Neuronal stem cell (in vitro differentiated cells): ENCODE measurements at regions not wholly inside any gene's neighbourhood (a gene's known extent, or its start where the extent isn't known, plus 50 kb on each side); places are given as distances from the start of the nearest gene placed in this dataset.

ENCODE experiments used
- DNase-seq: peaks from one replicate; pipeline ENCODE4 v3.0.0-alpha.2; 2013; ENCODE audit warnings: low spot score
- H2AFZ ChIP-seq: one replicate; pipeline ENCODE4 v1.6.1; 2013; ENCODE audit warnings: mild to moderate bottlenecking, low read length, inconsistent platforms
- H2AK5ac ChIP-seq: 2 replicates; pipeline ENCODE4 v1.6.1; 2013; ENCODE audit warnings: low read depth, mild to moderate bottlenecking, inconsistent platforms, low read length, moderate library complexity, mixed read lengths
- H2BK120ac ChIP-seq: 2 replicates; pipeline ENCODE4 v1.6.1; 2013; ENCODE audit warnings: low read depth, mild to moderate bottlenecking, inconsistent platforms, low read length, moderate library complexity, mixed read lengths
- H2BK12ac ChIP-seq: one replicate; pipeline ENCODE4 v1.6.1; 2013; ENCODE audit warnings: low read length, inconsistent platforms
- H2BK15ac ChIP-seq: 2 replicates; pipeline ENCODE4 v1.6.1; 2013; ENCODE audit warnings: mild to moderate bottlenecking, low read length, inconsistent platforms, mixed read lengths
- H2BK5ac ChIP-seq: one replicate; pipeline ENCODE4 v1.6.1; 2013; ENCODE audit warnings: inconsistent platforms, mild to moderate bottlenecking, low read length, moderate library complexity
- H3K14ac ChIP-seq: one replicate; pipeline ENCODE4 v1.6.1; 2013; ENCODE audit warnings: low read length, inconsistent platforms
- H3K18ac ChIP-seq: 2 replicates; pipeline ENCODE4 v1.6.1; 2013; ENCODE audit warnings: low read length, inconsistent platforms
- H3K23ac ChIP-seq: 2 replicates; pipeline ENCODE4 v1.6.1; 2013; ENCODE audit warnings: low read depth, mild to moderate bottlenecking, mixed read lengths, low read length, inconsistent platforms; ENCODE audit not compliant: poor library complexity
- H3K27ac ChIP-seq: replicated peaks from 3 replicates; pipeline ENCODE4 v1.5.1; 2013; ENCODE audit warnings: low read length, inconsistent platforms
- H3K27me3 ChIP-seq, 3 experiments: 2 replicates each; pipeline ENCODE4 v1.6.1; 2013; ENCODE audit warnings: low read length in 3 of 3, mild to moderate bottlenecking in 2 of 3, inconsistent platforms in 1 of 3, low read depth in 1 of 3, mixed read lengths in 1 of 3, moderate library complexity in 1 of 3; ENCODE audit not compliant: control insufficient read depth in 3 of 3, insufficient read depth in 3 of 3
- H3K36me3 ChIP-seq, 2 donors: replicated peaks in 1 of 2; 2 replicates each; pipeline ENCODE4 v1.6.1; 2013; ENCODE audit warnings: low read length in 2 of 2; ENCODE audit not compliant: control insufficient read depth in 2 of 2, insufficient read depth in 2 of 2
- H3K4ac ChIP-seq: 2 replicates; pipeline ENCODE4 v1.6.1; 2013; ENCODE audit warnings: inconsistent platforms, mild to moderate bottlenecking, low read length, moderate library complexity
- H3K4me1 ChIP-seq, 2 donors: 1 replicate in 1 of 2; 2 replicates in 1 of 2; pipeline ENCODE4 v1.6.1; 2013; ENCODE audit warnings: low read length in 2 of 2, low read depth in 1 of 2; ENCODE audit not compliant: control insufficient read depth in 2 of 2, insufficient read depth in 1 of 2
- H3K4me2 ChIP-seq: one replicate; pipeline ENCODE4 v1.6.1; 2013; ENCODE audit warnings: mild to moderate bottlenecking, low read length, inconsistent platforms; ENCODE audit not compliant: insufficient read depth, poor library complexity, severe bottlenecking
- H3K4me3 ChIP-seq, 2 donors: 2 replicates each; pipeline ENCODE4 v1.5.1; 2013; ENCODE audit warnings: low read length in 2 of 2, mild to moderate bottlenecking in 2 of 2, inconsistent platforms in 1 of 2, moderate library complexity in 1 of 2
- H3K79me1 ChIP-seq: one replicate; pipeline ENCODE4 v1.6.1; 2013; ENCODE audit warnings: low read depth, mild to moderate bottlenecking, inconsistent platforms, low read length, moderate library complexity
- H3K9ac ChIP-seq: one replicate; pipeline ENCODE4 v1.6.1; 2013; ENCODE audit warnings: mild to moderate bottlenecking, low read depth, low read length, inconsistent platforms; ENCODE audit not compliant: poor library complexity
- H3K9me3 ChIP-seq, 2 donors: replicated peaks in 1 of 2; 2 replicates each; pipeline versions ENCODE3 to v1.6.1; 2013; ENCODE audit warnings: low read length in 2 of 2, mild to moderate bottlenecking in 2 of 2, inconsistent platforms in 1 of 2, low read depth in 1 of 2, mixed read lengths in 1 of 2, moderate library complexity in 1 of 2; ENCODE audit not compliant: control insufficient read depth in 2 of 2, insufficient read depth in 1 of 2
- H4K8ac ChIP-seq: one replicate; pipeline ENCODE4 v1.6.1; 2013; ENCODE audit warnings: low read depth, mild to moderate bottlenecking, inconsistent platforms, low read length, moderate library complexity
- H4K91ac ChIP-seq: one replicate; pipeline ENCODE4 v1.6.1; 2013; ENCODE audit warnings: low read length, low read depth, mild to moderate bottlenecking, inconsistent platforms; ENCODE audit not compliant: poor library complexity
- WGBS, 2 donors: extraction: QIAGEN DNeasy Blood & Tissue Kit; methylation state at CpG; one replicate each; pipeline ENCODE4 v1.1.7; 2013; ENCODE audit warnings: missing lambda C conversion rate in 2 of 2, mixed read lengths in 1 of 2; ENCODE audit not compliant: insufficient read length in 2 of 2, insufficient replicate concordance in 1 of 2; ENCODE audit errors: extremely low coverage in 2 of 2; 5-methylcytosine and 5-hydroxymethylcytosine counted together

DNA sequence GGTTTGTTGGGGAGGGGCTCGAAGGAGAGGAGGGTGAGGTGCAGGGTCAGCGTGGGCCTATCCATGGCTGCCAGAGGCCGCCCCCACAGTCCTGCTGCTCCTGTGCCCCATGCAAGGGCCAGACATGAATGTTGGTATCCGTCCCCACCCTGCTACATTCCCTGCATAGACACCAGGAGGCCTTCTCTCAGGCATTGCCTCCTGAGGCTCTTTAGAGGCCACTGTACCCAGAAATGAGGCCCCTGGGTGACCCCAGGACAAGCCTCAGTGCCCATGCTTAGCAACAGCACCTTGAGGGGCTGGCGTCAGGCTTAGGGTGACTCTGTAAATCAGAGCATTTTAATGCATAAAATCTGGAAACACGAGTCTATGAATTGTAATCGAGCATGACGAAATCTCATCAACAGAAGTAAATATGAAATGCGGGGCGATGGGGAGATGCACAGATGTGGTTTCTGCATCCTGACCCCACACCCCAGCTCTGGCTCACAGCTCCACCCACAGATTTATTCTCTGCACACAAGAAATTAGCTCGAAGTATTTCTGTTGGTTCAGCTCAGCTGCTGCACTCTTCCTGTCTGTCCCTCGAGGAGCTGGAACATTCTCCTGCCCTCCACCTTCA is 124.0 kb upstream of the CSF3R start:
- H4K8ac ChIP-seq = no peak overlapping the region
- H3K4me3 ChIP-seq = no peak overlapping the region
- H3K4me2 ChIP-seq = no peak overlapping the region
- no peak overlapping the region for H2BK120ac ChIP-seq
- no peak overlapping the region for H2BK15ac ChIP-seq
- no peak overlapping the region for H3K27ac ChIP-seq
- H2AFZ ChIP-seq = no peak overlapping the region
- no peak overlapping the region for H2BK5ac ChIP-seq
- peaks cover 0 to 6% of the 10 kb centered on the region in 2 donors for H3K4me1 ChIP-seq
- no CpG with 5 or more reads among the region's 12 CpGs for WGBS, 2 donors
- no peak overlapping the region for H3K9ac ChIP-seq
- H4K91ac ChIP-seq = no peak overlapping the region
- H3K9me3 ChIP-seq = no peaks in the 10 kb centered on the region
- H3K4ac ChIP-seq = no peak overlapping the region
- no peak overlapping the region for H2AK5ac ChIP-seq
- H3K14ac ChIP-seq = no peak overlapping the region
- peaks cover 0 to 4% (median 0%) of the 10 kb centered on the region in 3 experiments for H3K27me3 ChIP-seq
- no peak overlapping the region for H2BK12ac ChIP-seq
- no peak overlapping the region for H3K23ac ChIP-seq
- no peak overlapping the region for H3K18ac ChIP-seq
- no peaks in the 10 kb centered on the region for H3K79me1 ChIP-seq
- no peaks in the 10 kb centered on the region for H3K36me3 ChIP-seq
- DNase-seq = no peak

DNA sequence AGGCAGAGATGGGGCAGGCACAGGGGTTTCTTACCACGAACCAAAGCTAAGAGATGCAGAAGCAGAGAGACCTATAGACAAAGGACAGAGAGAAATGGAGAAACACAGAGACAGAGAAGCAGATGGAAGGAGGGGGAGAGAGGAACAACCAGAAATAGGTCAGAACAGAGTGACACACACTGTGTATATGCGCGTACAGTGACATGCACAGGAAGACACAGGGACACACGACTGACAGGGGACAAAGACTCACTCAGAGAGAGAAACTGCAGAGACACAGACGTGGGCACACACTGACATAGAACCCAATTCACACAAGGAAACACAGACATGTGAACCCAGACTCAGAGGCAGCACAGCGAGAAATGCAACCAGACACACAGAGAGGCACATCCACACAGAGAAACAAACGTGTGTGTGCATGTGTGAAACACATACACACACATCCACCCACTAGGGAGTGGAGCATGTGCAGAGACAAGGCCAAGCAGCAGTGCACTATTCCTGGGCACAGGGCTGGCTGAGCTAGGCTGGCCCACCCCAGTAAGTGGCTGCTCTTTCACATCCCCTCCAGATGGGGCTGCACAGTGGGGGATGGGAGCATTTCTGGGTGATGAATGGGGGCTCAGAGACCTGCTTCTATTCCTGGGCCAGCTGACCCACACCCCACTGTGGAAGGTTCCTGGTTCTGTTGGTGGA is 123.4 kb upstream of the CSF3R start:
- Histone ChIP-seq H3K4ac (no peak overlapping the region), H3K18ac (no peak overlapping the region), H2BK15ac (no peak overlapping the region), H4K8ac (no peak overlapping the region), H3K4me2 (no peak overlapping the region), H3K4me1 (peaks cover 0 to 6% of the 10 kb centered on the region in 2 donors), H3K9ac (no peak overlapping the region), H2BK120ac (no peak overlapping the region), H3K9me3 (no peaks in the 10 kb centered on the region), H3K4me3 (peak overlapping the region in 1 of 2 donors; percentile 19), H3K14ac (no peak overlapping the region), H2BK12ac (no peak overlapping the region), H3K27me3 (peaks cover 0 to 4% (median 0%) of the 10 kb centered on the region in 3 experiments), H2AK5ac (no peak overlapping the region), H2AFZ (no peak overlapping the region), H3K23ac (no peak overlapping the region), H3K27ac (no peak overlapping the region), H3K79me1 (no peaks in the 10 kb centered on the region), H3K36me3 (no peaks in the 10 kb centered on the region), H4K91ac (no peak overlapping the region), H2BK5ac (no peak overlapping the region)
- no peak for DNase-seq
- WGBS, 2 donors = no CpG with 5 or more reads among the region's 7 CpGs

DNA sequence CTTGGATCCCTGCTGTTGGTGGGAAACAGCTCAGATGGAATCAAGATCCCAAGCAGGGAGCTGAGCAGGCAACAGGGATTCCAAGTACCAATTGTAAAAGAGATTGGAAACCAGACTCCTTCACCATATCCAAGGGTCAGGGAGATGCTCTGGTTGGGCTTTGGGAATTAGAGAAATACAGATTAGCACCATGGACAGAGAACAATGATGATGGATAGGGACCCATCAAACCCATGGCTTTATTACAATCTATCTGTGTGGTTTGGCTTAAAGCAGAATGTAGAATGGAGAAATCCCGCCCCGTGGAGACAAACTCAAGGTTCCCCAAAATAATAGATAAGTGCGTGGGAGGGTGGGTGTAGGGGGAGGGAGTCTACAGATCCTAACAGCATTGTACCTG is 120.7 kb upstream of the CSF3R start:
- H3K23ac ChIP-seq = no peak overlapping the region
- WGBS, 2 donors = no CpG with 5 or more reads among the region's 3 CpGs
- H2BK12ac ChIP-seq = no peak overlapping the region
- DNase-seq = no peak
- no peak overlapping the region for H3K4me3 ChIP-seq
- no peak overlapping the region for H2BK5ac ChIP-seq
- H3K27ac ChIP-seq = no peak overlapping the region
- H4K91ac ChIP-seq = no peak overlapping the region
- H3K4me2 ChIP-seq = no peak overlapping the region
- no peak overlapping the region for H2AK5ac ChIP-seq
- no peak overlapping the region for H2BK120ac ChIP-seq
- no peak overlapping the region for H4K8ac ChIP-seq
- no peak overlapping the region for H2BK15ac ChIP-seq
- H3K4me1 ChIP-seq = peaks cover 0 to 6% of the 10 kb centered on the region in 2 donors
- H3K18ac ChIP-seq = no peak overlapping the region
- no peaks in the 10 kb centered on the region for H3K79me1 ChIP-seq
- no peak overlapping the region for H2AFZ ChIP-seq
- no peak overlapping the region for H3K9ac ChIP-seq
- peaks cover 0 to 4% (median 0%) of the 10 kb centered on the region in 3 experiments for H3K27me3 ChIP-seq
- H3K4ac ChIP-seq = no peak overlapping the region
- H3K14ac ChIP-seq = no peak overlapping the region
- H3K9me3 ChIP-seq = no peaks in the 10 kb centered on the region
- H3K36me3 ChIP-seq = no peaks in the 10 kb centered on the region

DNA sequence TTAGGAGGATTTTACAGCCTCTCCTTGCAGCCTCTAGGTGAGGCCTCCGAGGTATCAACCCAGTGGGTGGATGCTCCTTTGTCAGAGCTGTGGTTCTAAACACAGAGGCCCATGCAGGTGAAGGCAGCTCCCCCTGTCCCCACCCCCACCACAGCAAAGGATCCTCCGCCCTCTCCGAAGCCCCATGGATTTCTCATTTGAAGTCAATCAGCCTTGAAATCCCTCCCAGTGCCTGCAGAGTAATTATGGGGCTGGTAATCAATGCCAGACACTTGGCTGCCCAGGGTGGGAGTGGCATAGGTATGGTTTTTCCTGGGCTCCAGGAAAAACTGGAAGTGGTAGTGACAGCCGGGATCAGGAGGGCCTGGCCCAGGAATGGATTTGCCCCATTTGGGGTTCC is 119.5 kb upstream of the CSF3R start:
- Histone ChIP-seq H3K18ac (no peak overlapping the region), H3K14ac (no peak overlapping the region), H3K4me3 (no peak overlapping the region), H3K9ac (no peak overlapping the region), H4K91ac (no peak overlapping the region), H4K8ac (no peak overlapping the region), H3K4ac (no peak overlapping the region), H3K36me3 (no peaks in the 10 kb centered on the region), H2BK120ac (no peak overlapping the region), H3K4me1 (peaks cover 0 to 6% of the 10 kb centered on the region in 2 donors), H3K9me3 (no peaks in the 10 kb centered on the region), H2AK5ac (no peak overlapping the region), H3K27ac (no peak overlapping the region), H3K4me2 (no peak overlapping the region), H2AFZ (no peak overlapping the region), H3K23ac (no peak overlapping the region), H3K79me1 (no peaks in the 10 kb centered on the region), H2BK5ac (no peak overlapping the region), H2BK15ac (no peak overlapping the region), H3K27me3 (peaks cover 0 to 4% (median 0%) of the 10 kb centered on the region in 3 experiments), H2BK12ac (no peak overlapping the region)
- no CpG with 5 or more reads among the region's 4 CpGs for WGBS, 2 donors
- DNase-seq = no peak
